ENCODE measurements at regions not wholly inside any gene's neighbourhood (a gene's known extent, or its start where the extent isn't known, plus 50 kb on each side); places are given as distances from the start of the nearest gene placed in this dataset.

GRCh38 chr4:3710451-3711182, 55.6 kb upstream of the ADRA2C start:
- no peak overlapping the region for H3K27ac ChIP-seq (ENCODE audit: low read depth in 2 of 2, low read length in 1 of 2)
- no peaks in the 10 kb centered on the region for H3K9me3 ChIP-seq (ENCODE audit: control insufficient read depth in 2 of 2, insufficient read depth in 1 of 2, low read depth in 1 of 2, low read length in 1 of 2)
- peaks cover 0 to 3% of the 10 kb centered on the region in 2 donors for H3K27me3 ChIP-seq (ENCODE audit: control insufficient read depth in 1 of 2, insufficient read depth in 2 of 2, low read length in 2 of 2)
- no peak overlapping the region for H3K4me3 ChIP-seq (ENCODE audit: low read depth in 1 of 2, low read length in 2 of 2)
- 69 to 75% methylated on average over 24 of the region's 24 CpGs for WGBS, 2 donors
- no peaks in the 10 kb centered on the region for H3K36me3 ChIP-seq (ENCODE audit: control insufficient read depth in 2 of 2, insufficient read depth in 2 of 2, low read length in 1 of 2)
- peaks cover 0 to 9% of the 10 kb centered on the region in 2 donors for H3K4me1 ChIP-seq (ENCODE audit: control insufficient read depth in 2 of 2, insufficient read depth in 2 of 2, low read length in 1 of 2)

GRCh38 chr4:3709846-3710441, 56.2 kb upstream of the ADRA2C start:
- no peaks in the 10 kb centered on the region for H3K36me3 ChIP-seq (ENCODE audit: control insufficient read depth in 2 of 2, insufficient read depth in 2 of 2, low read length in 1 of 2)
- no peak overlapping the region for H3K4me3 ChIP-seq (ENCODE audit: low read depth in 1 of 2, low read length in 2 of 2)
- H3K27ac ChIP-seq (ENCODE audit: low read depth in 2 of 2, low read length in 1 of 2), result no peak overlapping the region
- peaks cover 0 to 9% of the 10 kb centered on the region in 2 donors for H3K4me1 ChIP-seq (ENCODE audit: control insufficient read depth in 2 of 2, insufficient read depth in 2 of 2, low read length in 1 of 2)
- 79 to 83% methylated on average over 18 of the region's 18 CpGs for WGBS, 2 donors
- no peaks in the 10 kb centered on the region for H3K9me3 ChIP-seq (ENCODE audit: control insufficient read depth in 2 of 2, insufficient read depth in 1 of 2, low read depth in 1 of 2, low read length in 1 of 2)
- H3K27me3 ChIP-seq (ENCODE audit: control insufficient read depth in 1 of 2, insufficient read depth in 2 of 2, low read length in 2 of 2), result peaks cover 0 to 3% of the 10 kb centered on the region in 2 donors

- H3K9me3 ChIP-seq (ENCODE audit: control insufficient read depth in 2 of 2, insufficient read depth in 1 of 2, low read depth in 1 of 2, low read length in 1 of 2), result no peaks in the 10 kb centered on the region
- H3K4me3 ChIP-seq (ENCODE audit: low read depth in 1 of 2, low read length in 2 of 2), result no peak overlapping the region
- H3K27ac ChIP-seq (ENCODE audit: low read depth in 2 of 2, low read length in 1 of 2), result no peak overlapping the region
- H3K4me1 ChIP-seq (ENCODE audit: control insufficient read depth in 2 of 2, insufficient read depth in 2 of 2, low read length in 1 of 2), result peaks cover 0 to 4% of the 10 kb centered on the region in 2 donors
- H3K36me3 ChIP-seq (ENCODE audit: control insufficient read depth in 2 of 2, insufficient read depth in 2 of 2, low read length in 1 of 2), result no peaks in the 10 kb centered on the region
- WGBS, 2 donors, result 86% methylated on average over 14 of the region's 14 CpGs
- peaks cover 2 to 3% of the 10 kb centered on the region in 2 donors for H3K27me3 ChIP-seq (ENCODE audit: control insufficient read depth in 1 of 2, insufficient read depth in 2 of 2, low read length in 2 of 2)
Measured at GRCh38 chr4:3709061-3709845, 56.9 kb upstream of the ADRA2C start.

- WGBS, 2 donors, result 87 to 91% methylated on average over 8 of the region's 8 CpGs
- no peak overlapping the region for H3K4me3 ChIP-seq (ENCODE audit: low read depth in 1 of 2, low read length in 2 of 2)
- peaks cover 3 to 5% of the 10 kb centered on the region in 2 donors for H3K27me3 ChIP-seq (ENCODE audit: control insufficient read depth in 1 of 2, insufficient read depth in 2 of 2, low read length in 2 of 2)
- H3K27ac ChIP-seq (ENCODE audit: low read depth in 2 of 2, low read length in 1 of 2), result no peak overlapping the region
- H3K9me3 ChIP-seq (ENCODE audit: control insufficient read depth in 2 of 2, insufficient read depth in 1 of 2, low read depth in 1 of 2, low read length in 1 of 2), result no peaks in the 10 kb centered on the region
- peaks cover 0 to 3% of the 10 kb centered on the region in 2 donors for H3K4me1 ChIP-seq (ENCODE audit: control insufficient read depth in 2 of 2, insufficient read depth in 2 of 2, low read length in 1 of 2)
- H3K36me3 ChIP-seq (ENCODE audit: control insufficient read depth in 2 of 2, insufficient read depth in 2 of 2, low read length in 1 of 2), result no peaks in the 10 kb centered on the region
Measured at GRCh38 chr4:3708611-3709010, 57.6 kb upstream of the ADRA2C start.

GRCh38 chr4:3708103-3708510, 58.1 kb upstream of the ADRA2C start:
- peaks cover 3 to 6% of the 10 kb centered on the region in 2 donors for H3K27me3 ChIP-seq (ENCODE audit: control insufficient read depth in 1 of 2, insufficient read depth in 2 of 2, low read length in 2 of 2)
- H3K9me3 ChIP-seq (ENCODE audit: control insufficient read depth in 2 of 2, insufficient read depth in 1 of 2, low read depth in 1 of 2, low read length in 1 of 2), result no peaks in the 10 kb centered on the region
- no peaks in the 10 kb centered on the region for H3K36me3 ChIP-seq (ENCODE audit: control insufficient read depth in 2 of 2, insufficient read depth in 2 of 2, low read length in 1 of 2)
- no peak overlapping the region for H3K27ac ChIP-seq (ENCODE audit: low read depth in 2 of 2, low read length in 1 of 2)
- WGBS, 2 donors, result 51 to 60% methylated on average over 14 of the region's 14 CpGs
- peaks cover 0 to 3% of the 10 kb centered on the region in 2 donors for H3K4me1 ChIP-seq (ENCODE audit: control insufficient read depth in 2 of 2, insufficient read depth in 2 of 2, low read length in 1 of 2)
- H3K4me3 ChIP-seq (ENCODE audit: low read depth in 1 of 2, low read length in 2 of 2), result no peak overlapping the region

GRCh38 chr4:3707423-3708102, 58.6 kb upstream of the ADRA2C start:
- H3K27me3 ChIP-seq (ENCODE audit: control insufficient read depth in 1 of 2, insufficient read depth in 2 of 2, low read length in 2 of 2), result peaks cover 3 to 9% of the 10 kb centered on the region in 2 donors
- no peak overlapping the region for H3K4me3 ChIP-seq (ENCODE audit: low read depth in 1 of 2, low read length in 2 of 2)
- peaks cover 0 to 3% of the 10 kb centered on the region in 2 donors for H3K4me1 ChIP-seq (ENCODE audit: control insufficient read depth in 2 of 2, insufficient read depth in 2 of 2, low read length in 1 of 2)
- no peak overlapping the region for H3K27ac ChIP-seq (ENCODE audit: low read depth in 2 of 2, low read length in 1 of 2)
- 75 to 78% methylated on average over 17 of the region's 17 CpGs for WGBS, 2 donors
- H3K9me3 ChIP-seq (ENCODE audit: control insufficient read depth in 2 of 2, insufficient read depth in 1 of 2, low read depth in 1 of 2, low read length in 1 of 2), result no peaks in the 10 kb centered on the region
- no peaks in the 10 kb centered on the region for H3K36me3 ChIP-seq (ENCODE audit: control insufficient read depth in 2 of 2, insufficient read depth in 2 of 2, low read length in 1 of 2)

- peaks cover 0 to 3% of the 10 kb centered on the region in 2 donors for H3K4me1 ChIP-seq (ENCODE audit: control insufficient read depth in 2 of 2, insufficient read depth in 2 of 2, low read length in 1 of 2)
- WGBS, 2 donors, result 86 to 87% methylated on average over 15 of the region's 15 CpGs
- H3K36me3 ChIP-seq (ENCODE audit: control insufficient read depth in 2 of 2, insufficient read depth in 2 of 2, low read length in 1 of 2), result no peaks in the 10 kb centered on the region
- peaks cover 3 to 12% of the 10 kb centered on the region in 2 donors for H3K27me3 ChIP-seq (ENCODE audit: control insufficient read depth in 1 of 2, insufficient read depth in 2 of 2, low read length in 2 of 2)
- no peak overlapping the region for H3K27ac ChIP-seq (ENCODE audit: low read depth in 2 of 2, low read length in 1 of 2)
- H3K9me3 ChIP-seq (ENCODE audit: control insufficient read depth in 2 of 2, insufficient read depth in 1 of 2, low read depth in 1 of 2, low read length in 1 of 2), result no peaks in the 10 kb centered on the region
- H3K4me3 ChIP-seq (ENCODE audit: low read depth in 1 of 2, low read length in 2 of 2), result no peak overlapping the region
Measured at GRCh38 chr4:3706565-3707422, 59.4 kb upstream of the ADRA2C start.

GRCh38 chr4:3706111-3706511, 60.1 kb upstream of the ADRA2C start:
- no peak overlapping the region for H3K4me3 ChIP-seq (ENCODE audit: low read depth in 1 of 2, low read length in 2 of 2)
- peaks cover 0 to 3% of the 10 kb centered on the region in 2 donors for H3K4me1 ChIP-seq (ENCODE audit: control insufficient read depth in 2 of 2, insufficient read depth in 2 of 2, low read length in 1 of 2)
- no peaks in the 10 kb centered on the region for H3K9me3 ChIP-seq (ENCODE audit: control insufficient read depth in 2 of 2, insufficient read depth in 1 of 2, low read depth in 1 of 2, low read length in 1 of 2)
- WGBS, 2 donors, result 78 to 87% methylated on average over 10 of the region's 10 CpGs
- peaks cover 3 to 14% of the 10 kb centered on the region in 2 donors for H3K27me3 ChIP-seq (ENCODE audit: control insufficient read depth in 1 of 2, insufficient read depth in 2 of 2, low read length in 2 of 2)
- no peak overlapping the region for H3K27ac ChIP-seq (ENCODE audit: low read depth in 2 of 2, low read length in 1 of 2)
- H3K36me3 ChIP-seq (ENCODE audit: control insufficient read depth in 2 of 2, insufficient read depth in 2 of 2, low read length in 1 of 2), result no peaks in the 10 kb centered on the region
